RWPE2 (cell line): ENCODE measurements at regions not wholly inside any gene's neighbourhood (a gene's known extent, or its start where the extent isn't known, plus 50 kb on each side); places are given as distances from the start of the nearest gene placed in this dataset.
"Not testable (repeated sequence)": the region's sequence is repeated elsewhere in the genome, so short reads cannot be mapped to it uniquely, and the experiment has no call there.

ENCODE experiments used
- ATAC-seq: fragments of 200-7000 bp; cut with Tn5 transposase; 3 replicates; pipeline ENCODE4 v1.9.1; 2021; ENCODE audit warnings: low read depth
- DNase-seq: peaks from one replicate; pipeline ENCODE4 v3.0.0-alpha.2; 2020; ENCODE audit warnings: low spot score
- H3K27ac ChIP-seq: fragments of 450-650 bp; 2 replicates; pipeline ENCODE4 v1.5.1; 2017; ENCODE audit warnings: mild to moderate bottlenecking; ENCODE audit not compliant: poor library complexity, severe bottlenecking
- H3K27me3 ChIP-seq: fragments of 250-450 bp; sonication (Bioruptor Pico); 2 replicates; pipeline ENCODE4 v1.5.1; 2021; ENCODE audit warnings: mild to moderate bottlenecking, moderate library complexity; ENCODE audit not compliant: insufficient read depth, poor library complexity, severe bottlenecking
- H3K36me3 ChIP-seq: fragments of 250-450 bp; sonication (Bioruptor Pico); 2 replicates; pipeline ENCODE4 v1.5.1; 2020; ENCODE audit warnings: low read depth, mild to moderate bottlenecking, moderate library complexity
- H3K4me1 ChIP-seq: fragments of 250-450 bp; sonication (Bioruptor Pico); 2 replicates; pipeline ENCODE4 v1.5.1; 2021; ENCODE audit warnings: mild to moderate bottlenecking, moderate library complexity; ENCODE audit not compliant: insufficient read depth, poor library complexity, severe bottlenecking
- H3K4me3 ChIP-seq: fragments of 250-450 bp; sonication (Bioruptor Pico); 2 replicates; pipeline ENCODE4 v1.5.1; 2021; ENCODE audit warnings: mild to moderate bottlenecking, moderate library complexity; ENCODE audit not compliant: severe bottlenecking
- H3K9me3 ChIP-seq: fragments of 250-450 bp; sonication (Bioruptor Pico); 2 replicates; pipeline ENCODE4 v1.5.1; 2021; ENCODE audit warnings: mild to moderate bottlenecking, moderate library complexity; ENCODE audit not compliant: severe bottlenecking
- CTCF ChIP-seq: fragments of 450-650 bp; IDR thresholded peaks from one replicate; pipeline ENCODE4 v1.5.1; 2017; ENCODE audit warnings: mild to moderate bottlenecking, moderate library complexity; ENCODE audit not compliant: poor library complexity, severe bottlenecking

- no peak for DNase-seq
- H3K9me3 ChIP-seq: no peaks in the 10 kb centered on the region
- no peak for TF ChIP-seq CTCF
- 0 out of 2 replicates have a peak, but pooled peaks cover 5% of the 10 kb centered on the region for H3K36me3 ChIP-seq
- no peak for ATAC-seq
- H3K4me1 ChIP-seq: no peaks in the 10 kb centered on the region
- no peaks in the 10 kb centered on the region for H3K27me3 ChIP-seq
- H3K27ac ChIP-seq: no peak overlapping the region
- no peak overlapping the region for H3K4me3 ChIP-seq
Observed at GRCh38 chr2:111249806-111250205, 129.1 kb downstream of the BCL2L11 start.

- no peak for ATAC-seq
- DNase-seq: no peak
- Histone ChIP-seq H3K4me1 (no peaks in the 10 kb centered on the region), H3K4me3 (no peak overlapping the region), H3K9me3 (no peaks in the 10 kb centered on the region), H3K27ac (no peak overlapping the region), H3K27me3 (no peaks in the 10 kb centered on the region), H3K36me3 (0 out of 2 replicates have a peak, but pooled peaks cover 5% of the 10 kb centered on the region)
- TF ChIP-seq CTCF: no peak
Observed at GRCh38 chr2:111250448-111251030, 129.8 kb downstream of the BCL2L11 start.

GRCh38 chr2:111251711-111252110, 131.0 kb downstream of the BCL2L11 start:
- H3K4me3 ChIP-seq: no peak overlapping the region
- no peaks in the 10 kb centered on the region for H3K27me3 ChIP-seq
- H3K36me3 ChIP-seq: 0 out of 2 replicates have a peak, but pooled peaks cover 5% of the 10 kb centered on the region
- H3K9me3 ChIP-seq: no peaks in the 10 kb centered on the region
- TF ChIP-seq CTCF: no peak
- no peaks in the 10 kb centered on the region for H3K4me1 ChIP-seq
- no peak overlapping the region for H3K27ac ChIP-seq
- ATAC-seq: no peak
- DNase-seq: no peak

GRCh38 chr2:111252436-111252835, 131.7 kb downstream of the BCL2L11 start:
- TF ChIP-seq CTCF: no peak
- no peak for ATAC-seq
- Histone ChIP-seq H3K4me3 (no peak overlapping the region), H3K27me3 (no peaks in the 10 kb centered on the region), H3K36me3 (0 out of 2 replicates have a peak, but pooled peaks cover 4% of the 10 kb centered on the region), H3K4me1 (no peaks in the 10 kb centered on the region), H3K9me3 (no peaks in the 10 kb centered on the region), H3K27ac (no peak overlapping the region)
- no peak for DNase-seq

GRCh38 chr2:111254916-111255315, 134.2 kb downstream of the BCL2L11 start:
- ATAC-seq, H3K36me3 ChIP-seq, H3K27me3 ChIP-seq, H3K9me3 ChIP-seq, H3K4me3 ChIP-seq, H3K27ac ChIP-seq, H3K4me1 ChIP-seq, DNase-seq: not testable (repeated sequence)

GRCh38 chr2:111256628-111257027, 135.9 kb downstream of the BCL2L11 start:
- DNase-seq, H3K27me3 ChIP-seq, H3K4me1 ChIP-seq, H3K27ac ChIP-seq, H3K9me3 ChIP-seq, H3K36me3 ChIP-seq, ATAC-seq, H3K4me3 ChIP-seq: not testable (repeated sequence)

- ATAC-seq: peak; percentile 68
- H3K36me3 ChIP-seq, H3K4me1 ChIP-seq, H3K27me3 ChIP-seq, H3K27ac ChIP-seq, DNase-seq, H3K9me3 ChIP-seq, H3K4me3 ChIP-seq: not testable (repeated sequence)
Observed at GRCh38 chr2:111257607-111258006, 136.9 kb downstream of the BCL2L11 start.

GRCh38 chr2:111258318-111258717, 137.6 kb downstream of the BCL2L11 start:
- H3K4me3 ChIP-seq, H3K27ac ChIP-seq, H3K36me3 ChIP-seq, DNase-seq, H3K9me3 ChIP-seq, ATAC-seq, H3K4me1 ChIP-seq, H3K27me3 ChIP-seq: not testable (repeated sequence)
